PC-9 (cell line): ENCODE measurements at regions not wholly inside any gene's neighbourhood (a gene's known extent, or its start where the extent isn't known, plus 50 kb on each side); places are given as distances from the start of the nearest gene placed in this dataset.

ENCODE experiments used
- BruUV-seq: library from RNA; stranded (reverse); fragments of 400-500 nt; replicated peaks from 2 replicates; lab custom pipeline; 2021; lab: Mats Ljungman, UMichigan
- CTCF ChIA-PET: fragments of 300-600 bp; sonication (Branson Sonifier 250); formaldehyde crosslinking; loops from one replicate; lab custom pipeline; 2022; ENCODE audit warnings: antibody characterized with exemption; lab: Charles Lee
- POLR2A ChIA-PET: fragments of 300-600 bp; sonication (Branson Sonifier 250); formaldehyde crosslinking; loops from one replicate; lab custom pipeline; 2022; ENCODE audit warnings: antibody characterized with exemption; ENCODE audit not compliant: unreplicated experiment; lab: Charles Lee
- DNase-seq, 2 experiments: peaks; one replicate each; pipeline versions ENCODE4 v3.0.0 to v3.0.0-alpha.2; 2015 to 2022; ENCODE audit warnings: mixed read lengths in 1 of 2
- H2AFZ ChIP-seq: fragments of 200-600 bp; sonication (generic); 2 replicates; pipeline ENCODE4 v1.8.1; 2017; ENCODE audit warnings: antibody characterized with exemption
- H3F3A ChIP-seq: fragments of 200-600 bp; sonication (generic); 2 replicates; pipeline ENCODE4 v1.8.1; 2017; ENCODE audit warnings: antibody characterized with exemption, mild to moderate bottlenecking, low read depth; ENCODE audit not compliant: insufficient read depth
- H3K27ac ChIP-seq: fragments of 200-600 bp; sonication (generic); 2 replicates; pipeline ENCODE4 v1.6.1; 2016; ENCODE audit warnings: mixed run types
- H3K27me3 ChIP-seq: fragments of 200-600 bp; sonication (generic); 2 replicates; pipeline ENCODE4 v1.6.1; 2016; ENCODE audit warnings: low read depth, mixed run types; ENCODE audit not compliant: insufficient read depth
- H3K36me3 ChIP-seq: fragments of 200-600 bp; sonication (generic); 2 replicates; pipeline ENCODE4 v1.6.1; 2016; ENCODE audit warnings: low read depth, mixed run types
- H3K4me1 ChIP-seq: fragments of 200-600 bp; sonication (generic); replicated peaks from 2 replicates; pipeline ENCODE4 v1.6.1; 2016; ENCODE audit warnings: mixed run types; ENCODE audit not compliant: insufficient read depth
- H3K4me2 ChIP-seq: fragments of 200-600 bp; sonication (generic); 2 replicates; pipeline ENCODE4 v1.6.1; 2017; ENCODE audit warnings: mixed run types
- H3K4me3 ChIP-seq: fragments of 200-600 bp; sonication (generic); 2 replicates; pipeline ENCODE4 v1.6.1; 2016; ENCODE audit warnings: mixed run types
- H3K79me2 ChIP-seq: fragments of 200-600 bp; sonication (generic); 2 replicates; pipeline ENCODE4 v1.6.1; 2017; ENCODE audit warnings: low read depth, mixed run types
- H3K9me2 ChIP-seq: fragments of 200-600 bp; sonication (generic); 2 replicates; pipeline ENCODE4 v1.8.1; 2017; ENCODE audit warnings: mild to moderate bottlenecking; ENCODE audit not compliant: insufficient read depth
- H3K9me3 ChIP-seq: fragments of 200-600 bp; sonication (generic); 2 replicates; pipeline ENCODE4 v1.8.1; 2016; ENCODE audit warnings: low read depth; ENCODE audit not compliant: insufficient read depth
- H4K20me1 ChIP-seq: fragments of 200-600 bp; sonication (generic); 2 replicates; pipeline ENCODE4 v1.8.1; 2017; ENCODE audit not compliant: insufficient read depth
- CTCF ChIP-seq: fragments of 200-600 bp; sonication (generic); conservative IDR thresholded peaks from 2 replicates; pipeline ENCODE4 v1.6.1; 2017; ENCODE audit warnings: mixed run types, antibody characterized with exemption, mild to moderate bottlenecking, moderate library complexity
- EZH2 ChIP-seq: fragments of 200-600 bp; sonication (generic); IDR thresholded peaks from 2 replicates; pipeline ENCODE4 v1.8.0; 2017; ENCODE audit warnings: antibody characterized with exemption, low read depth
- intact Hi-C: fragments of 100-400 bp; cut with micrococcal nuclease; formaldehyde crosslinking; loops from one replicate; pipeline ENCODE4 v1.10.0; 2022; ENCODE audit not compliant: unreplicated experiment

GRCh38 chr22:34588871-34589545 is 476.9 kb upstream of the ISX start:
- CTCF ChIA-PET = no interaction called here

GRCh38 chr22:34592123-34592740 is 473.7 kb upstream of the ISX start:
- ChIA-PET POLR2A (no interaction called here), CTCF (no interaction called here)

More at GRCh38 chr22:34588871-34589545, 476.9 kb upstream of the ISX start:
- Histone ChIP-seq H3K9me3 (no peaks in the 10 kb centered on the region), H3K4me1 (no peaks in the 10 kb centered on the region), H3F3A (no peaks in the 10 kb centered on the region), H4K20me1 (no peaks in the 10 kb centered on the region), H3K79me2 (no peaks in the 10 kb centered on the region), H3K4me2 (no peak overlapping the region), H3K9me2 (no peaks in the 10 kb centered on the region), H2AFZ (no peak overlapping the region), H3K36me3 (no peaks in the 10 kb centered on the region), H3K27me3 (no peaks in the 10 kb centered on the region), H3K4me3 (no peak overlapping the region), H3K27ac (no peak overlapping the region)
- intact Hi-C loops = no loop called here
- POLR2A ChIA-PET = no interaction called here
- DNase-seq = no peak
- no TSS peak for BruUV-seq
- TF ChIP-seq CTCF (no peak), EZH2 (no peak)

GRCh38 chr22:34599567-34599966 is 466.4 kb upstream of the ISX start:
- ChIA-PET CTCF (no interaction called here), POLR2A (no interaction called here)
- Histone ChIP-seq H3K9me3 (no peaks in the 10 kb centered on the region), H3K79me2 (no peaks in the 10 kb centered on the region), H3F3A (no peaks in the 10 kb centered on the region), H4K20me1 (no peaks in the 10 kb centered on the region), H3K4me3 (no peak overlapping the region), H3K9me2 (no peaks in the 10 kb centered on the region), H3K27me3 (peaks cover 8% of the 10 kb centered on the region; the same call in 1 of the 2 replicates), H3K4me1 (no peaks in the 10 kb centered on the region), H2AFZ (no peak overlapping the region), H3K4me2 (no peak overlapping the region), H3K36me3 (no peaks in the 10 kb centered on the region), H3K27ac (no peak overlapping the region)
- TF ChIP-seq CTCF = no peak
- no peak for TF ChIP-seq EZH2
- BruUV-seq = no TSS peak
- no peak for DNase-seq
- intact Hi-C loops = no loop called here

More at GRCh38 chr22:34592123-34592740, 473.7 kb upstream of the ISX start:
- no TSS peak for BruUV-seq
- Histone ChIP-seq H3K9me3 (no peaks in the 10 kb centered on the region), H3K79me2 (no peaks in the 10 kb centered on the region), H3K27ac (no peak overlapping the region), H2AFZ (no peak overlapping the region), H3K4me3 (no peak overlapping the region), H4K20me1 (no peaks in the 10 kb centered on the region), H3K9me2 (no peaks in the 10 kb centered on the region), H3K36me3 (no peaks in the 10 kb centered on the region), H3K4me1 (no peaks in the 10 kb centered on the region), H3F3A (no peaks in the 10 kb centered on the region), H3K4me2 (no peak overlapping the region), H3K27me3 (no peaks in the 10 kb centered on the region)
- intact Hi-C loops = no loop called here
- no peak for TF ChIP-seq CTCF
- TF ChIP-seq EZH2 = no peak
- DNase-seq = no peak
